ENCODE measurements at regions not wholly inside any gene's neighbourhood (a gene's known extent, or its start where the extent isn't known, plus 50 kb on each side); places are given as distances from the start of the nearest gene placed in this dataset.

DNA sequence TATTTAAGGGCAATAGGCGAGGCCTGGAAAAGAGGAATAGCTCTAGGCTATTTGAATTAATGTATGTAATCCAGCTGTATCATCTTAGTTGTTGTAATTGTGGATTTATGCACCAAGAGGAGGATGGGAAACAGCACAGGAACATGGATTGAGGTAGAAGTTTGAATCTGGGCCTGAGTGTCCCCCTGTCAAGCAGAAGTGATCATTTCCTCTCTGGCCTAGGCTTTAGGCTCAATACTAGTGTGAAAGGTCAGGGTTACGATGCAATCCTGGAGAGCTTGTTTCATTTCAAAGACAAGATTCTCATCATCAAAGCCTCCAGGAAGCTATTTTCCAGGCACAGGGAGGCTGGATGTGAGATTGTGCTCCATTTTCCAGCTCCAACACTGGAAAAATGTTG lies 77.9 kb upstream of the HSD17B12 start:
- no peak for DNase-seq

DNA sequence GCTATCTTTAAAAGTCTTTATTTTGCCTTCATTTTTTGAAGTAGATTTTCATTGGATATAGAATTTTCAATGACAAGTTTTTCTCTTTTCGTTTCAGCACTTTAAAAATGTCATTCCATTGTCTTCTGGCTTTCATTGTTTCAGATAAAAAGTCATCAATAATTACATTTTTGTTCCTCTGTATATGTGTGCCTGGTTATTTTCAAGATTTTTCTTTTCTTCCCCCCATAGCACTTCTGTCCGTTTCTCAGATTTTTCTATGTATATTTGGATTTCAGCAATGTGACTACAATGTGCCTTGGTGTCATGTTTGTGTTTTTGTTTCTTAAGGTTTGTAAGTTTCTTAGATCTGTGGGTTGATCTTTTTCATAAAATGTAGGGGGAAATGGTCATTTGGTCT lies 66.3 kb upstream of the HSD17B12 start:
- DNase-seq, result no peak

DNA sequence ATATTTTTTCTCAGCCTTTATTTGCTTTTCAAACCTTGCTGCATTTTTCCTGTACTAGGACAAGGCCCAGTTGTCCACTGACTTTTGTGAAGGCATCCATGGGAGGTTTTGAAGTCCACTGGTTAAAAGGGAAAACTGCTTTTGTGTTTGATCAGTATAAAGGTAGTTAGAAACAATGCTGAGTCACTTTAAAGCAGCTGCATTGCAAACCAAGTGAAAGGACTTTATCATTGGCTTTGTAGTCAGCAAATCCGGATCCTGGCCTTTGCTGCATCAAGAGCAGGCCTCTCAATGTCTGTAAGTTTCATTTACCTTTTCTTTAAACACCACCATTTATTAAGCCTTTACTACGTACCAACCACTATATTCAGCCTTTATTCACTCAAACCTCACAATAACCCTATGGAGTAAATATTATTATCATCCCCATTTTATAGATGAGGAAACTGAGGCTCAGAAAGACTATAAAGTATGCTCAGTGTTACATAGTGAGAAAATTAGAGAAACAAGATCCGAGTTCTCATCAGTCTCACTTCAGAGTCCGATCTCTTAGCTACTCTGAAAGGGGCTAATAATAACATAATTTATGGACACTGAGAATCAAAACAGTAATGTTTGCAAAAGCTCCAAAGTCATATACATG lies 60.6 kb upstream of the HSD17B12 start:
- DNase-seq, result no peak

DNA sequence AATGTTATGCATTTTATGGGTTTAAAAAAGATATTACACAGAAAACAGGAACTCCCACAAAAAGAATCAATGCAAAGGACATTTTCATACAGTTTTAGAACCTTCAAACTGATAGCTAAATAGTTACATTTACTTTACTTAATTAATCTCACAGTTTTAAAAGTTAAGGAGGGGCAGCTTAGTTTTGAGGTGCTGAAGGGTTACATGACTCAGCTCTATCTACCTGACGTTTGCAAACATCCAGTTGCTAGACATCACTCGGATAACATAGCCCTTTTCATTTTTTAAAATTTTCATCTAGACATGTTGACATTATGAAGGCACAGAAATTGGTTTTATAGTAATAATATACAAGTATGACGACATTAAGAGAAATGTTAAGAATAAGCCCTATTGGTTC lies 53.7 kb upstream of the HSD17B12 start:
- DNase-seq, result no peak

Measured in hypothalamus (tissue), 51 donors.